SK-N-SH treated with all-trans-retinoic acid at 6 μM for 48 hours (cell line): ENCODE measurements at regions not wholly inside any gene's neighbourhood (a gene's known extent, or its start where the extent isn't known, plus 50 kb on each side); places are given as distances from the start of the nearest gene placed in this dataset.

Experiments used
- ATAC-seq: fragments of 200-7000 bp; cut with Tn5 transposase; 3 replicates; pipeline ENCODE4 v1.9.1; 2020; ENCODE audit warnings: mild to moderate bottlenecking, moderate library complexity
- ARNTL ChIP-seq: fragments of 450-650 bp; formaldehyde crosslinking; IDR thresholded peaks from 2 replicates; pipeline ENCODE4 v1.5.0; 2020; ENCODE audit warnings: low read depth, mild to moderate bottlenecking, moderate library complexity, borderline replicate concordance
- BACH2 ChIP-seq: fragments of 250-450 bp; sonication (Bioruptor Pico); IDR thresholded peaks from 2 replicates; pipeline ENCODE4 v1.9.0; 2021; ENCODE audit warnings: mild to moderate bottlenecking, borderline replicate concordance
- CREB5 ChIP-seq: fragments of 250-450 bp; sonication (Bioruptor Pico); IDR thresholded peaks from 2 replicates; pipeline ENCODE4 v1.5.1; 2020; ENCODE audit warnings: low read depth, mild to moderate bottlenecking, moderate library complexity
- CSDC2 ChIP-seq: fragments of 250-450 bp; sonication (Bioruptor Pico); IDR thresholded peaks from 2 replicates; pipeline ENCODE4 v1.5.0; 2020; ENCODE audit warnings: mild to moderate bottlenecking, moderate library complexity
- ESRRG ChIP-seq: fragments of 250-450 bp; sonication (Bioruptor Pico); IDR thresholded peaks from 2 replicates; pipeline ENCODE4 v1.6.1; 2021; ENCODE audit warnings: mild to moderate bottlenecking
- GLIS3 ChIP-seq: fragments of 250-450 bp; sonication (Bioruptor Pico); IDR thresholded peaks from 2 replicates; pipeline ENCODE4 v1.5.0; 2020; ENCODE audit warnings: mild to moderate bottlenecking, moderate library complexity
- ISL1 ChIP-seq: fragments of 250-450 bp; sonication (Bioruptor Pico); IDR thresholded peaks from 2 replicates; pipeline ENCODE4 v2.1.2; 2022; ENCODE audit warnings: mild to moderate bottlenecking, moderate library complexity
- POU6F1 ChIP-seq: fragments of 250-450 bp; sonication (Bioruptor Pico); IDR thresholded peaks from 2 replicates; pipeline ENCODE4 v1.8.0; 2021; ENCODE audit warnings: low read depth, mild to moderate bottlenecking, moderate library complexity, borderline replicate concordance
- PPARA ChIP-seq: fragments of 250-450 bp; sonication (Bioruptor Pico); IDR thresholded peaks from 2 replicates; pipeline ENCODE4 v1.5.0; 2020; ENCODE audit warnings: mild to moderate bottlenecking, borderline replicate concordance
- RARB ChIP-seq: fragments of 250-450 bp; sonication (Bioruptor Pico); IDR thresholded peaks from 2 replicates; pipeline ENCODE4 v1.8.0; 2021; ENCODE audit warnings: mild to moderate bottlenecking, moderate library complexity
- SNAI2 ChIP-seq: fragments of 250-450 bp; sonication (Bioruptor Pico); IDR thresholded peaks from 2 replicates; pipeline ENCODE4 v1.5.0; 2020; ENCODE audit warnings: mild to moderate bottlenecking, moderate library complexity
- TCF4 ChIP-seq: fragments of 250-450 bp; sonication (Bioruptor Pico); IDR thresholded peaks from 2 replicates; pipeline ENCODE4 v1.8.0; 2021; ENCODE audit warnings: mild to moderate bottlenecking, moderate library complexity, borderline replicate concordance
- ZC3H10 ChIP-seq: fragments of 250-450 bp; sonication (Bioruptor Pico); IDR thresholded peaks from 2 replicates; pipeline ENCODE4 v1.5.1; 2021; ENCODE audit warnings: mild to moderate bottlenecking, moderate library complexity
- ZFP3 ChIP-seq: fragments of 250-450 bp; sonication (Bioruptor Pico); IDR thresholded peaks from 2 replicates; pipeline ENCODE4 v1.5.0; 2020; ENCODE audit warnings: mild to moderate bottlenecking, moderate library complexity
- ZFP30 ChIP-seq: fragments of 450-650 bp; formaldehyde crosslinking; IDR thresholded peaks from 2 replicates; pipeline ENCODE4 v1.5.0; 2022; ENCODE audit warnings: mild to moderate bottlenecking, moderate library complexity
- ZNF565 ChIP-seq: fragments of 450-650 bp; formaldehyde crosslinking; conservative IDR thresholded peaks from 2 replicates; pipeline ENCODE4 v1.5.0; 2020; ENCODE audit warnings: low read depth, mild to moderate bottlenecking, moderate library complexity
- ZNF70 ChIP-seq: fragments of 450-650 bp; formaldehyde crosslinking; IDR thresholded peaks from 2 replicates; pipeline ENCODE4 v1.5.0; 2020; ENCODE audit warnings: mild to moderate bottlenecking, moderate library complexity
- ZNF8 ChIP-seq: fragments of 450-650 bp; formaldehyde crosslinking; IDR thresholded peaks from 2 replicates; pipeline ENCODE4 v1.5.0; 2020; ENCODE audit warnings: mild to moderate bottlenecking, moderate library complexity
- TF ChIP-seq, protein P1 (sequence below): fragments of 250-450 bp; sonication (Bioruptor Pico); IDR thresholded peaks from 2 replicates; pipeline ENCODE4 v1.5.0; 2020; ENCODE audit warnings: mild to moderate bottlenecking, moderate library complexity
- TF ChIP-seq, protein P2 (sequence below): fragments of 250-450 bp; sonication (Bioruptor Pico); IDR thresholded peaks from 2 replicates; pipeline ENCODE4 v1.5.1; 2021; ENCODE audit warnings: mild to moderate bottlenecking, moderate library complexity

DNA sequence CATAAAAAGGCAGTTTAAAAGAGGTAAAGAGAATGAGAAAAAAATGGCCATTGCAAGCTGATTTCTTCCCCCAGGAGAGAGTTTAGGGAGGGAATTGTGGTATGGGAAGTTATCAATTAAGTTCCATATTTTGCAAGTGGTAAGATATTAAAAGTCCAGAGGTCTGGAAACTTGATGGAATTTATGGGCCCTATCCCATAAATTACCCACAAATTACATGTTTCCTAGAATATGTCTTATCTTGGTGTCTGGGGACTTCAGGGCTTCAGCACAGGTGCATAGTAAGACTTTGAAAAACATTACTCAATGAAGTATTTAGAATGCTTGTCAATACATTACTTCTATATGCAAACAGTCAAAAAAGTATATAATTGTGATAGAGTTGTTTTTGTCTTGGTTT is 614.9 kb upstream of the LRRC4C start:
- TF ChIP-seq ESRRG (CRISPR knock-in tag) (no peak), ZNF8 (no peak), POU6F1 (CRISPR knock-in tag) (no peak), GLIS3 (CRISPR knock-in tag) (no peak), ZFP3 (CRISPR knock-in tag) (no peak), TCF4 (CRISPR knock-in tag) (no peak)
- TF ChIP-seq, protein P1, sequence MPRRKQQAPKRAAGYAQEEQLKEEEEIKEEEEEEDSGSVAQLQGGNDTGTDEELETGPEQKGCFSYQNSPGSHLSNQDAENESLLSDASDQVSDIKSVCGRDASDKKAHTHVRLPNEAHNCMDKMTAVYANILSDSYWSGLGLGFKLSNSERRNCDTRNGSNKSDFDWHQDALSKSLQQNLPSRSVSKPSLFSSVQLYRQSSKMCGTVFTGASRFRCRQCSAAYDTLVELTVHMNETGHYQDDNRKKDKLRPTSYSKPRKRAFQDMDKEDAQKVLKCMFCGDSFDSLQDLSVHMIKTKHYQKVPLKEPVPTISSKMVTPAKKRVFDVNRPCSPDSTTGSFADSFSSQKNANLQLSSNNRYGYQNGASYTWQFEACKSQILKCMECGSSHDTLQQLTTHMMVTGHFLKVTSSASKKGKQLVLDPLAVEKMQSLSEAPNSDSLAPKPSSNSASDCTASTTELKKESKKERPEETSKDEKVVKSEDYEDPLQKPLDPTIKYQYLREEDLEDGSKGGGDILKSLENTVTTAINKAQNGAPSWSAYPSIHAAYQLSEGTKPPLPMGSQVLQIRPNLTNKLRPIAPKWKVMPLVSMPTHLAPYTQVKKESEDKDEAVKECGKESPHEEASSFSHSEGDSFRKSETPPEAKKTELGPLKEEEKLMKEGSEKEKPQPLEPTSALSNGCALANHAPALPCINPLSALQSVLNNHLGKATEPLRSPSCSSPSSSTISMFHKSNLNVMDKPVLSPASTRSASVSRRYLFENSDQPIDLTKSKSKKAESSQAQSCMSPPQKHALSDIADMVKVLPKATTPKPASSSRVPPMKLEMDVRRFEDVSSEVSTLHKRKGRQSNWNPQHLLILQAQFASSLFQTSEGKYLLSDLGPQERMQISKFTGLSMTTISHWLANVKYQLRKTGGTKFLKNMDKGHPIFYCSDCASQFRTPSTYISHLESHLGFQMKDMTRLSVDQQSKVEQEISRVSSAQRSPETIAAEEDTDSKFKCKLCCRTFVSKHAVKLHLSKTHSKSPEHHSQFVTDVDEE: no peak
- ATAC-seq: no peak

DNA sequence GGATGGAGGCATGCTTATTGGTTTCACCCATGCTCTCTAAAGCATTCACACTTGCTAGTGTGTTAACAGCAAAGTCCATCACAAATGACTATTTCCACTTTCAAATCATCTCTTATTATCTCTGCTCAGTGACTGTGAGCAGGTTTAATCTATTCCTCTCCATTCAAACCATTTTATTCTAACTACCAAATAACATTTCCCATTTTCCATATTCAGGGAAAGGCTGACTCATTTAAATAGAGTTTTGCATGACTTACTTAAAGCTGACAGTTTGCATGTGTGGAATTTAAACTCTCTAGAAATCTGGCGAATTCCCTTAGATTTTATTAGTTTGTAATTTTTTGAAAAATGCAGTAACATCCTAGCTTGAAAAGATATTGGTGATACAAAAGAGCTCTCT is 615.7 kb upstream of the LRRC4C start:
- no peak for ATAC-seq
- TF ChIP-seq ZNF8 (no peak), ISL1 (CRISPR knock-in tag) (no peak), SNAI2 (CRISPR knock-in tag) (no peak), RARB (no peak), BACH2 (CRISPR knock-in tag) (no peak), ZC3H10 (CRISPR knock-in tag) (no peak), PPARA (no peak), POU6F1 (CRISPR knock-in tag) (no peak), CSDC2 (CRISPR knock-in tag) (no peak), ZFP3 (CRISPR knock-in tag) (no peak), ARNTL (CRISPR knock-in tag) (no peak), ZNF70 (CRISPR knock-in tag) (no peak), GLIS3 (CRISPR knock-in tag) (no peak), ZFP30 (CRISPR knock-in tag) (no peak), ZNF565 (CRISPR knock-in tag) (no peak), TCF4 (CRISPR knock-in tag) (no peak), CREB5 (no peak), ESRRG (CRISPR knock-in tag) (no peak)
- TF ChIP-seq, protein P2, sequence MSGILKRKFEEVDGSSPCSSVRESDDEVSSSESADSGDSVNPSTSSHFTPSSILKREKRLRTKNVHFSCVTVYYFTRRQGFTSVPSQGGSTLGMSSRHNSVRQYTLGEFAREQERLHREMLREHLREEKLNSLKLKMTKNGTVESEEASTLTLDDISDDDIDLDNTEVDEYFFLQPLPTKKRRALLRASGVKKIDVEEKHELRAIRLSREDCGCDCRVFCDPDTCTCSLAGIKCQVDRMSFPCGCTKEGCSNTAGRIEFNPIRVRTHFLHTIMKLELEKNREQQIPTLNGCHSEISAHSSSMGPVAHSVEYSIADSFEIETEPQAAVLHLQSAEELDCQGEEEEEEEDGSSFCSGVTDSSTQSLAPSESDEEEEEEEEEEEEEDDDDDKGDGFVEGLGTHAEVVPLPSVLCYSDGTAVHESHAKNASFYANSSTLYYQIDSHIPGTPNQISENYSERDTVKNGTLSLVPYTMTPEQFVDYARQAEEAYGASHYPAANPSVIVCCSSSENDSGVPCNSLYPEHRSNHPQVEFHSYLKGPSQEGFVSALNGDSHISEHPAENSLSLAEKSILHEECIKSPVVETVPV (CRISPR knock-in tag): no peak
- TF ChIP-seq, protein P1: no peak
